ENCODE measurements at regions not wholly inside any gene's neighbourhood (a gene's known extent, or its start where the extent isn't known, plus 50 kb on each side); places are given as distances from the start of the nearest gene placed in this dataset.
"Not testable (repeated sequence)": the region's sequence is repeated elsewhere in the genome, so short reads cannot be mapped to it uniquely, and the experiment has no call there.

DNA sequence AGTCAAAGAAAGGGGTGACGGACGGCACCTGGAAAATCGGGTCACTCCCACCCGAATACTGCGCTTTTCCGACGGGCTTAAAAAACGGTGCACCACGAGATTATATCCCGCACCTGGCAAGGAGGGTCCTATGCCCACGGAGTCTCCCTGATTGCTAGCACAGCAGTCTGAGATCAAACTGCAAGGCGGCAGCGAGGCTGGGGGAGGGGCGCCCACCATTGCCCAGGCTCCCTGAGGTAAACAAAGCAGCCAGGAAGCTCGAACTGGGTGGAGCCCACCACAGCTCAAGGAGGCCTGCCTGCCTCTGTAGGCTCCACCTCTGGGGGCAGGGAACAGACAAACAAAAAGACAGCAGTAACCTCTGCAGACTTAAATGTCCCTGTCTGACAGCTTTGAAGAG, 335.7 kb downstream of the SEC16B start:
- H2AK5ac ChIP-seq (ENCODE audit: low read depth, low read length); H3K79me1 ChIP-seq (ENCODE audit: low read depth in 1 of 2, low read length in 2 of 2); H2BK120ac ChIP-seq (ENCODE audit: low read depth, low read length); dilution Hi-C loops (cut with HindIII; ENCODE audit: low sequenced_read_pairs, unreplicated experiment); DNase-seq; CTCF ChIA-PET; H2BK20ac ChIP-seq (ENCODE audit: low read depth, low read length); H3K14ac ChIP-seq (replicated peaks; ENCODE audit: low read depth, low read length); H3K27ac ChIP-seq (ENCODE audit: insufficient read depth, low read length); H3K4me3 ChIP-seq (ENCODE audit: insufficient read depth, low read depth, low read length); H3K4me1 ChIP-seq (ENCODE audit: control insufficient read depth, insufficient read depth, low read length); H3K18ac ChIP-seq (ENCODE audit: low read depth, low read length); H3K4ac ChIP-seq (ENCODE audit: low read depth, low read length); H2AFZ ChIP-seq (replicated peaks; ENCODE audit: low read length, poor library complexity); intact Hi-C loops (cut with micrococcal nuclease); H3K4me2 ChIP-seq (ENCODE audit: low read depth, low read length); H3K9ac ChIP-seq (ENCODE audit: low read depth, low read length); H3K9me3 ChIP-seq (ENCODE audit: control insufficient read depth, insufficient read depth, low read length); BruUV-seq (replicated peaks); H2BK5ac ChIP-seq (ENCODE audit: low read depth, low read length, poor library complexity, severe bottlenecking); H3K56ac ChIP-seq (ENCODE audit: extremely low read depth, insufficient read depth, low read length); H2BK15ac ChIP-seq (ENCODE audit: low read depth, low read length); H3K9me1 ChIP-seq (ENCODE audit: insufficient read depth, low read length); H3K23ac ChIP-seq (ENCODE audit: low read depth, low read length); ATAC-seq (ENCODE audit: low read depth); H3K36me3 ChIP-seq (ENCODE audit: control insufficient read depth, insufficient read depth, low read length); in situ Hi-C loops (cut with MboI; ENCODE audit: low sequenced_read_pairs); H4K5ac ChIP-seq (ENCODE audit: low read depth, low read length); H2AK9ac ChIP-seq (replicated peaks; ENCODE audit: low read depth, low read length, poor library complexity); H4K91ac ChIP-seq (ENCODE audit: insufficient read depth, low read depth, low read length); H3K27me3 ChIP-seq (ENCODE audit: control insufficient read depth, insufficient read depth, low read length); H4K8ac ChIP-seq (ENCODE audit: low read depth in 2 of 2, low read length in 2 of 2); H4K20me1 ChIP-seq (ENCODE audit: insufficient read depth, low read length); POLR2A ChIA-PET (ENCODE audit: unreplicated experiment): not testable (repeated sequence)
- WGBS, 2 experiments (ENCODE audit: extremely low coverage in 2 of 2, insufficient read length in 1 of 2) = no CpG with 5 or more reads among the region's 15 CpGs
